GM21360 (cell line): ENCODE measurements at regions not wholly inside any gene's neighbourhood (a gene's known extent, or its start where the extent isn't known, plus 50 kb on each side); places are given as distances from the start of the nearest gene placed in this dataset.

Source experiments
- ATAC-seq: cut with Tn5 transposase; IDR thresholded peaks from one replicate; pipeline ENCODE4 v1.9.1; 2021; ENCODE audit warnings: mild to moderate bottlenecking, moderate library complexity; ENCODE audit not compliant: unreplicated experiment

- no peak for ATAC-seq
Observed at GRCh38 chr4:36704289-36704688, 422.9 kb downstream of the DTHD1 start.

- no peak for ATAC-seq
Observed at GRCh38 chr4:36709991-36710390, 428.6 kb downstream of the DTHD1 start.

- ATAC-seq, result no peak
Observed at GRCh38 chr4:36712013-36712412, 430.6 kb downstream of the DTHD1 start.

- no peak for ATAC-seq
Observed at GRCh38 chr4:36716874-36717273, 435.5 kb downstream of the DTHD1 start.

GRCh38 chr4:36719425-36719824 lies 438.0 kb downstream of the DTHD1 start:
- no peak for ATAC-seq

- ATAC-seq, result no peak
Observed at GRCh38 chr4:36722986-36723385, 441.6 kb downstream of the DTHD1 start.

- no peak for ATAC-seq
Observed at GRCh38 chr4:36734334-36734733, 452.9 kb downstream of the DTHD1 start.

- no peak for ATAC-seq
Observed at GRCh38 chr4:36737691-36738090, 456.3 kb downstream of the DTHD1 start.

GRCh38 chr4:36740796-36741310 lies 459.4 kb downstream of the DTHD1 start:
- ATAC-seq, result no peak

GRCh38 chr4:36747277-36748129 lies 466.1 kb downstream of the DTHD1 start:
- ATAC-seq, result no peak

- ATAC-seq, result no peak
Observed at GRCh38 chr4:36753048-36753447, 471.6 kb downstream of the DTHD1 start.

- ATAC-seq, result no peak
Observed at GRCh38 chr4:36757580-36758311, 476.3 kb downstream of the DTHD1 start.

GRCh38 chr4:36758312-36759178 lies 477.1 kb downstream of the DTHD1 start:
- no peak for ATAC-seq

GRCh38 chr4:36761607-36762006 lies 480.2 kb downstream of the DTHD1 start:
- ATAC-seq, result no peak

GRCh38 chr4:36763814-36764213 lies 480.7 kb upstream of the NWD2 start:
- no peak for ATAC-seq

- no peak for ATAC-seq
Observed at GRCh38 chr4:36767596-36767995, 476.9 kb upstream of the NWD2 start.

- peak; percentile 51 for ATAC-seq
Observed at GRCh38 chr4:36771411-36772153, 473.0 kb upstream of the NWD2 start.

GRCh38 chr4:36772154-36772516 lies 472.4 kb upstream of the NWD2 start:
- peak; percentile 26 for ATAC-seq

- ATAC-seq, result no peak
Observed at GRCh38 chr4:36773467-36773866, 471.1 kb upstream of the NWD2 start.

GRCh38 chr4:36775544-36775943 lies 469.0 kb upstream of the NWD2 start:
- no peak for ATAC-seq
